ENCODE measurements at regions not wholly inside any gene's neighbourhood (a gene's known extent, or its start where the extent isn't known, plus 50 kb on each side); places are given as distances from the start of the nearest gene placed in this dataset.

DNA sequence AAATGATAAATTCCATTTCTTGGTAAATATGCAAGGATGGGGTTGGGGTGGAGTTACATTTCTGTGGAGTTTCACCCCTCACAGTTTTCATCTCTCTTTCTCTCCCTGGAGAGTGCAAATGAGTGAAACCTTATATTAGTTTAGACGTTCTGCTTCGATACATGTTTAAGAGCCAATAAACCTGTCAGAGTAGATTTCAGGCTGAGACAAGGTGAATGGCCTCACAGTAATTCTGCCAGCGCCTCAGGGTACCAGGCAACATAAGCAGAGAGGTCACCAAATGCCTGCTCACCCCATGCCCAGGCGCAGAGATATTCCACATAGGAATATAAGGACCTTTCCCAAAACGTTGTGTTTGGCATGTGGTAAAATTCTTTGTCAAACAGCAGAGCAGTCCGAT, 154.9 kb upstream of the VLDLR start:
- no peak for TF ChIP-seq POLR2A (IDR thresholded peaks at IDR 0.05)
- TF ChIP-seq CTCF (IDR thresholded peaks at IDR 0.05) = no peak
- intact Hi-C loops (cut with DNase I) = no loop called here
- Histone ChIP-seq H3K27me3 (no peaks in the 10 kb centered on the region), H3K9me3 (no peaks in the 10 kb centered on the region), H3K36me3 (replicated peaks in 1 of 2; ENCODE audit: insufficient read depth in 1 of 2, low read depth in 2 of 2) (no peaks in the 10 kb centered on the region), H3K4me3 (no peak overlapping the region), H3K27ac (peak overlapping the region; percentile 57 to 80 (median 69)), H3K4me1 (peaks cover 33% of the 10 kb centered on the region)
- 39 to 54% methylated on average over 6 of the region's 6 CpGs for WGBS, 2 donors
- ATAC-seq (no peak), DNase-seq (peak in 2 of 4 donors; percentile 16 to 17)

DNA sequence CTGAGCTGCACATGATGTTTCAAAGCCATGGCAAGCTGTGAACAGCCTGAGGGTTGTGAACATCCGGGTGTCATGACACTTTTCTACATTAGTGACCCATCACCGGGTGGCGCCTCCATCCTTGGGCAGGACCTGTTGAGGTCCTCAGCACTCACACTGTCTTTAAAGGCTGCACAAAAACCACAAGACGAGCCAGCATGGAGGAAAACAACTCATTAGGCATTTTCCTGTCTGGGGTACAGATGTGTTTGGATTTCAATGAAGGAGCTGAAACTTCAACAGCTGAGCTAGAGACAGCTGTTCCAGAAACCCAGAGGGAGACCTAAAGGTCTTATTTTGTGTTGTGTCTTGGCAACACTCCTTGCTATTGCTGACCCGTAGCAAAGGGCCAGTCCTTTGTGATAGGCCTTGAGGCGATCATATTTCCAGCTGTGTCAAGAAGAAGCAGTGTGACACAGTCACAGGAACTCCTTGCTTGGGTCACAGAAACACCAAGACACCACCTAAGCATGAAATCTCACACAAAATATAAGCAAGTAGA, 151.8 kb upstream of the VLDLR start:
- Histone ChIP-seq H3K9me3 (no peaks in the 10 kb centered on the region), H3K4me3 (no peak overlapping the region), H3K27ac (peak overlapping the region in 1 of 4 donors; percentile 20), H3K27me3 (no peaks in the 10 kb centered on the region), H3K36me3 (replicated peaks in 1 of 2; ENCODE audit: insufficient read depth in 1 of 2, low read depth in 2 of 2) (no peaks in the 10 kb centered on the region), H3K4me1 (peaks cover 26% of the 10 kb centered on the region)
- TF ChIP-seq CTCF (IDR thresholded peaks at IDR 0.05) (no peak), POLR2A (IDR thresholded peaks at IDR 0.05) (no peak)
- DNase-seq (peak in 3 of 4 donors; percentile 16 to 36 (median 18)), ATAC-seq (no peak)
- intact Hi-C loops (cut with DNase I) = no loop called here
- 61 to 66% methylated on average over 6 of the region's 6 CpGs for WGBS, 2 donors

GRCh38 chr9:2473681-2474080, 147.9 kb upstream of the VLDLR start:
- Histone ChIP-seq H3K36me3 (replicated peaks in 1 of 2; ENCODE audit: insufficient read depth in 1 of 2, low read depth in 2 of 2) (no peaks in the 10 kb centered on the region), H3K4me3 (no peak overlapping the region), H3K27ac (no peak overlapping the region), H3K27me3 (no peaks in the 10 kb centered on the region), H3K4me1 (peaks cover 15% of the 10 kb centered on the region), H3K9me3 (no peaks in the 10 kb centered on the region)
- ATAC-seq = no peak
- DNase-seq = no peak
- WGBS, 2 donors = 85 to 93% methylated on average over 1 of the region's 1 CpG
- intact Hi-C loops (cut with DNase I) = no loop called here
- TF ChIP-seq POLR2A (IDR thresholded peaks at IDR 0.05) (no peak), CTCF (IDR thresholded peaks at IDR 0.05) (no peak)

GRCh38 chr9:2477755-2478154, 143.8 kb upstream of the VLDLR start:
- Histone ChIP-seq H3K27ac (no peak overlapping the region), H3K4me3 (no peak overlapping the region), H3K4me1 (peaks cover 11% of the 10 kb centered on the region), H3K9me3 (no peaks in the 10 kb centered on the region), H3K27me3 (no peaks in the 10 kb centered on the region), H3K36me3 (replicated peaks in 1 of 2; ENCODE audit: insufficient read depth in 1 of 2, low read depth in 2 of 2) (no peaks in the 10 kb centered on the region)
- ATAC-seq (peak; percentile 52), DNase-seq (no peak)
- no peak for TF ChIP-seq POLR2A (IDR thresholded peaks at IDR 0.05)
- TF ChIP-seq CTCF (IDR thresholded peaks at IDR 0.05) = no peak
- intact Hi-C loops (cut with DNase I) = no loop called here
- WGBS, 2 donors = 46% methylated on average over 1 of the region's 1 CpG

- no peak for TF ChIP-seq POLR2A (IDR thresholded peaks at IDR 0.05)
- TF ChIP-seq CTCF (IDR thresholded peaks at IDR 0.05) = no peak
- no peaks in the 10 kb centered on the region for H3K27me3 ChIP-seq
- ATAC-seq (no peak), DNase-seq (no peak)
- 77 to 79% methylated on average over 3 of the region's 3 CpGs for WGBS, 2 donors
- H3K9me3 ChIP-seq = no peaks in the 10 kb centered on the region
- no peak overlapping the region for H3K27ac ChIP-seq
- peaks cover 11% of the 10 kb centered on the region for H3K4me1 ChIP-seq
- H3K4me3 ChIP-seq = no peak overlapping the region
- intact Hi-C loops (cut with DNase I) = no loop called here
- H3K36me3 ChIP-seq (replicated peaks in 1 of 2; ENCODE audit: insufficient read depth in 1 of 2, low read depth in 2 of 2) = no peaks in the 10 kb centered on the region
Observed at GRCh38 chr9:2478421-2478820, 143.2 kb upstream of the VLDLR start.

Data from body of pancreas (tissue), 4 donors.